ENCODE measurements at regions not wholly inside any gene's neighbourhood (a gene's known extent, or its start where the extent isn't known, plus 50 kb on each side); places are given as distances from the start of the nearest gene placed in this dataset.
"Not testable (repeated sequence)": the region's sequence is repeated elsewhere in the genome, so short reads cannot be mapped to it uniquely, and the experiment has no call there.

- Histone ChIP-seq H3K9me3 (ENCODE audit: insufficient read depth, low read depth) (no peaks in the 10 kb centered on the region), H3K27me3 (ENCODE audit: insufficient read depth, low read depth) (0 out of 2 replicates have a peak, but pooled peaks cover under 1% of the 10 kb centered on the region), H3K79me2 (ENCODE audit: low read depth) (no peaks in the 10 kb centered on the region), H4K20me1 (ENCODE audit: insufficient read depth) (no peaks in the 10 kb centered on the region), H2AFZ (no peak overlapping the region), H3K9me2 (ENCODE audit: insufficient read depth) (no peaks in the 10 kb centered on the region), H3F3A (ENCODE audit: insufficient read depth, low read depth) (no peaks in the 10 kb centered on the region), H3K4me1 (replicated peaks; ENCODE audit: insufficient read depth) (no peaks in the 10 kb centered on the region), H3K4me2 (no peak overlapping the region), H3K4me3 (no peak overlapping the region), H3K27ac (no peak overlapping the region), H3K36me3 (ENCODE audit: low read depth) (no peaks in the 10 kb centered on the region)
- intact Hi-C loops (cut with micrococcal nuclease; ENCODE audit: unreplicated experiment), result no loop called here
- POLR2A ChIA-PET (ENCODE audit: unreplicated experiment), result no interaction called here
- BruUV-seq (replicated peaks), result no TSS peak
- CTCF ChIA-PET, result no interaction called here
- TF ChIP-seq EZH2 (IDR thresholded peaks at IDR 0.05; ENCODE audit: low read depth) (no peak), CTCF (conservative IDR thresholded peaks at IDR 0.05) (no peak)
- DNase-seq, result no peak
These were observed 251.2 kb upstream of the SGCG start for GRCh38 chr13:22929381-22930126.

GRCh38 chr13:22931576-22931975 lies 249.2 kb upstream of the SGCG start:
- BruUV-seq (replicated peaks), result no TSS peak
- Histone ChIP-seq H2AFZ (no peak overlapping the region), H3K9me2 (ENCODE audit: insufficient read depth) (no peaks in the 10 kb centered on the region), H3K4me1 (replicated peaks; ENCODE audit: insufficient read depth) (no peaks in the 10 kb centered on the region), H3K4me3 (no peak overlapping the region), H3K27me3 (ENCODE audit: insufficient read depth, low read depth) (0 out of 2 replicates have a peak, but pooled peaks cover 13% of the 10 kb centered on the region), H3K4me2 (no peak overlapping the region), H3K36me3 (ENCODE audit: low read depth) (no peaks in the 10 kb centered on the region), H4K20me1 (ENCODE audit: insufficient read depth) (no peaks in the 10 kb centered on the region), H3K9me3 (ENCODE audit: insufficient read depth, low read depth) (no peaks in the 10 kb centered on the region), H3F3A (ENCODE audit: insufficient read depth, low read depth) (no peaks in the 10 kb centered on the region), H3K27ac (no peak overlapping the region), H3K79me2 (ENCODE audit: low read depth) (no peaks in the 10 kb centered on the region)
- no peak for DNase-seq
- POLR2A ChIA-PET (ENCODE audit: unreplicated experiment), result no interaction called here
- TF ChIP-seq CTCF (conservative IDR thresholded peaks at IDR 0.05) (no peak), EZH2 (IDR thresholded peaks at IDR 0.05; ENCODE audit: low read depth) (no peak)
- intact Hi-C loops (cut with micrococcal nuclease; ENCODE audit: unreplicated experiment), result no loop called here
- CTCF ChIA-PET, result no interaction called here

DNA sequence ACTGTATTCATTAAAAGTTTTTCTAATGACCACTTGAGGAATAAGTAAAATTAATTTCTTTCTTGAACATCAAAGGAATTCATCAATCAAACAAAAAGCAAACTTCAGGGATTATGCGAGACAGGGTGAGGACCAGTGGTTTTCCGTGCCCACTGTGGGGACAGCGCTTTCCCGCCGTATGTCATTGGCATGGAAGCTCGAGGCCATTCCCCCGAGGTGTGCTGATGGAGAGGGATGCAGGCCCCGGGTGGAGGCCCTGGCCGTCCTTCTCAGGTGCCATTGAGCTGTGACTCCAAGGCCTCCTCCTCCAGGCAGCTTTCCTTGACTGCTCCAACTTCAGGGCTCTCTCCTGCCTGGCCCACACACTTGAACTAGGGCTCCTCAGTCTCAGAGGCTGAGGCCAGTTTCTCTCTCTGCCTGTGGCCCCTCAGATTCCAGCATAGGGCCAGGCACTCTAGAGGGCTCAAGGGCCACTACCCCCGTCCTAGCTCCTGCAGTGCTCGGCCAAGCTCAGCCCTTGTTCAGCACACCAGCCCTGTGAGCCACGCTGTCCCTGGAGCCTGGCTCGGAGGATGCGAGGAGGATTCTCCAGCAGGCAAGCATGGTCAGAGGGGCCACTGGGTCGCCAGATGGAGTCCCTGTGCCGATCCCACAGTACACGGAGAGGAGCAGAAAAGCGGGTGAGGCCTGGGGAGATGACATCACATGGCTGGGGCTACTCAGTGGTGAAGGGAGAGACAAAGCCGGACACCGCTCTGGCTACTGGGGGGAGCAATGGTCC lies 248.0 kb upstream of the SGCG start:
- peaks cover 17% of the 10 kb centered on the region for H3K27me3 ChIP-seq (ENCODE audit: insufficient read depth, low read depth)
- BruUV-seq (replicated peaks); H3K27ac ChIP-seq; H3K36me3 ChIP-seq (ENCODE audit: low read depth); H3F3A ChIP-seq (ENCODE audit: insufficient read depth, low read depth); POLR2A ChIA-PET (ENCODE audit: unreplicated experiment); H4K20me1 ChIP-seq (ENCODE audit: insufficient read depth); H3K4me3 ChIP-seq; H3K9me2 ChIP-seq (ENCODE audit: insufficient read depth); H3K4me2 ChIP-seq; H2AFZ ChIP-seq; intact Hi-C loops (cut with micrococcal nuclease; ENCODE audit: unreplicated experiment); DNase-seq; H3K79me2 ChIP-seq (ENCODE audit: low read depth); H3K4me1 ChIP-seq (replicated peaks; ENCODE audit: insufficient read depth); CTCF ChIA-PET; H3K9me3 ChIP-seq (ENCODE audit: insufficient read depth, low read depth): not testable (repeated sequence)
